ENCODE measurements at regions not wholly inside any gene's neighbourhood (a gene's known extent, or its start where the extent isn't known, plus 50 kb on each side); places are given as distances from the start of the nearest gene placed in this dataset.
"Not testable (repeated sequence)": the region's sequence is repeated elsewhere in the genome, so short reads cannot be mapped to it uniquely, and the experiment has no call there.

- Histone ChIP-seq H3K79me2 (ENCODE audit: insufficient read depth, low read depth, low read length) (no peaks in the 10 kb centered on the region), H2AFZ (ENCODE audit: low read length) (no peak overlapping the region), H3K4me2 (ENCODE audit: low read length) (no peak overlapping the region), H3K4me3 (ENCODE audit: low read depth, low read length, poor library complexity, severe bottlenecking) (no peak overlapping the region), H3K4me1 (ENCODE audit: insufficient read depth, low read length, poor library complexity, severe bottlenecking) (no peaks in the 10 kb centered on the region), H3K36me3 (ENCODE audit: insufficient read depth, low read length) (no peaks in the 10 kb centered on the region), H3K9me2 (ENCODE audit: insufficient read depth, low read length) (no peaks in the 10 kb centered on the region), H3K9me3 (ENCODE audit: low read length) (no peaks in the 10 kb centered on the region), H3K27ac (ENCODE audit: low read depth, low read length, poor library complexity, severe bottlenecking) (no peak overlapping the region), H4K20me1 (ENCODE audit: insufficient read depth, low read length) (no peaks in the 10 kb centered on the region)
- DNase-seq (ENCODE audit: low spot score), result no peak
- POLR2A ChIA-PET, result no interaction called here
- no peak for TF ChIP-seq EZH2phosphoT487 (IDR thresholded peaks at IDR 0.05; ENCODE audit: borderline replicate concordance, low read depth, low read length)
- no peak for TF ChIP-seq CTCF (conservative IDR thresholded peaks at IDR 0.05; ENCODE audit: low read length)
- CTCF ChIA-PET (ENCODE audit: unreplicated experiment), result no interaction called here
- BruUV-seq (replicated peaks), result no TSS peak
- intact Hi-C loops (cut with micrococcal nuclease; ENCODE audit: unreplicated experiment), result no loop called here
Observed at GRCh38 chrX:107384397-107385105, 64.9 kb upstream of the FRMPD3 start.

GRCh38 chrX:107389726-107390125, 59.7 kb upstream of the FRMPD3 start:
- ChIA-PET CTCF (ENCODE audit: unreplicated experiment) (no interaction called here), POLR2A (no interaction called here)
- intact Hi-C loops (cut with micrococcal nuclease; ENCODE audit: unreplicated experiment), result no loop called here
- no peak for DNase-seq (ENCODE audit: low spot score)
- no TSS peak for BruUV-seq (replicated peaks)
- Histone ChIP-seq H3K9me3 (ENCODE audit: low read length) (no peaks in the 10 kb centered on the region), H3K27ac (ENCODE audit: low read depth, low read length, poor library complexity, severe bottlenecking) (no peak overlapping the region), H3K36me3 (ENCODE audit: insufficient read depth, low read length) (no peaks in the 10 kb centered on the region), H4K20me1 (ENCODE audit: insufficient read depth, low read length) (no peaks in the 10 kb centered on the region), H3K4me3 (ENCODE audit: low read depth, low read length, poor library complexity, severe bottlenecking) (no peak overlapping the region), H3K79me2 (ENCODE audit: insufficient read depth, low read depth, low read length) (no peaks in the 10 kb centered on the region), H3K4me2 (ENCODE audit: low read length) (no peak overlapping the region), H2AFZ (ENCODE audit: low read length) (no peak overlapping the region), H3K9me2 (ENCODE audit: insufficient read depth, low read length) (no peaks in the 10 kb centered on the region), H3K4me1 (ENCODE audit: insufficient read depth, low read length, poor library complexity, severe bottlenecking) (no peaks in the 10 kb centered on the region)
- TF ChIP-seq CTCF (conservative IDR thresholded peaks at IDR 0.05; ENCODE audit: low read length) (no peak), EZH2phosphoT487 (IDR thresholded peaks at IDR 0.05; ENCODE audit: borderline replicate concordance, low read depth, low read length) (no peak)

DNA sequence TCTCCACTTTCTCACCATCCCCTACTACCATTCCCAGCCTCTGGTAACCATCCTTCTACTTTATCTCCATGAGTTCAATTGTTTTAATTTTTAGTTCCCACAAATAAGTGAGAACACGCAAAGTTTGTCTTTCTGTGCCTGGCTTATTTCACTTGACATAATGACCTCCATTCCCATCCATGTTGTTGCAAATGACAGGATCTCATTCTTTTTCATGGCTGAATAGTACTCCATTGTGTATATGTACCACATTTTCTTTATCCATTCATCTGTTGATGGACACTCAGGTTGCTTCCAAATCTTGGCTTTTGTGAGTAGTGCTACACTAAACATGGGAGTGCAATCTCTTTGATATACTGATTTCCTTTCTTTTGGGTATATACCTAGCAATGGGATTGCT, 55.8 kb upstream of the FRMPD3 start:
- intact Hi-C loops (cut with micrococcal nuclease; ENCODE audit: unreplicated experiment); H3K36me3 ChIP-seq (ENCODE audit: insufficient read depth, low read length); DNase-seq (ENCODE audit: low spot score); H3K4me1 ChIP-seq (ENCODE audit: insufficient read depth, low read length, poor library complexity, severe bottlenecking); H3K9me3 ChIP-seq (ENCODE audit: low read length); BruUV-seq (replicated peaks); H2AFZ ChIP-seq (ENCODE audit: low read length); CTCF ChIA-PET (ENCODE audit: unreplicated experiment); H3K79me2 ChIP-seq (ENCODE audit: insufficient read depth, low read depth, low read length); H3K9me2 ChIP-seq (ENCODE audit: insufficient read depth, low read length); POLR2A ChIA-PET; H3K4me2 ChIP-seq (ENCODE audit: low read length); H3K4me3 ChIP-seq (ENCODE audit: low read depth, low read length, poor library complexity, severe bottlenecking); H4K20me1 ChIP-seq (ENCODE audit: insufficient read depth, low read length); H3K27ac ChIP-seq (ENCODE audit: low read depth, low read length, poor library complexity, severe bottlenecking): not testable (repeated sequence)
